NCI-H748 (cell line): ENCODE measurements at regions not wholly inside any gene's neighbourhood (a gene's known extent, or its start where the extent isn't known, plus 50 kb on each side); places are given as distances from the start of the nearest gene placed in this dataset.

Experiments
- DNase-seq: peaks from one replicate; lab custom pipeline; 2025; ENCODE audit not compliant: unreplicated experiment; lab: John Stamatoyannopoulos, UW

GRCh38 chr15:25930931-25931330, 67.8 kb upstream of the ATP10A start:
- DNase-seq: no peak
